H7 (cell line): ENCODE measurements at regions not wholly inside any gene's neighbourhood (a gene's known extent, or its start where the extent isn't known, plus 50 kb on each side); places are given as distances from the start of the nearest gene placed in this dataset.

ENCODE experiments used
- DNase-seq: peaks from one replicate; pipeline ENCODE4 v3.0.0; 2012
- H3K27me3 ChIP-seq: 2 replicates; pipeline ENCODE4 v1.6.0; 2011; ENCODE audit warnings: mild to moderate bottlenecking, low read length; ENCODE audit not compliant: control insufficient read depth, insufficient read depth
- H3K36me3 ChIP-seq: replicated peaks from 2 replicates; pipeline ENCODE4 v1.5.1; 2011; ENCODE audit warnings: low read length; ENCODE audit not compliant: control insufficient read depth, insufficient read depth
- H3K4me3 ChIP-seq: 2 replicates; pipeline ENCODE4 v1.5.1; 2011; ENCODE audit warnings: low read depth, mild to moderate bottlenecking, control low read depth, low read length, moderate library complexity; ENCODE audit not compliant: insufficient read depth

GRCh38 chr4:162268911-162269310 is 105.1 kb upstream of the FSTL5 start:
- H3K36me3 ChIP-seq = no peaks in the 10 kb centered on the region
- H3K27me3 ChIP-seq = no peaks in the 10 kb centered on the region
- H3K4me3 ChIP-seq = no peak overlapping the region
- DNase-seq = no peak

- Histone ChIP-seq H3K27me3 (no peaks in the 10 kb centered on the region), H3K36me3 (no peaks in the 10 kb centered on the region), H3K4me3 (no peak overlapping the region)
- DNase-seq = no peak
These were observed 102.0 kb upstream of the FSTL5 start for GRCh38 chr4:162265802-162266201.

- Histone ChIP-seq H3K36me3 (no peaks in the 10 kb centered on the region), H3K27me3 (no peaks in the 10 kb centered on the region), H3K4me3 (no peak overlapping the region)
- no peak for DNase-seq
These were observed 81.3 kb upstream of the FSTL5 start for GRCh38 chr4:162245051-162245450.

GRCh38 chr4:162241857-162242256 is 78.1 kb upstream of the FSTL5 start:
- no peak for DNase-seq
- H3K36me3 ChIP-seq = no peaks in the 10 kb centered on the region
- H3K27me3 ChIP-seq = no peaks in the 10 kb centered on the region
- H3K4me3 ChIP-seq = no peak overlapping the region

- Histone ChIP-seq H3K4me3 (no peak overlapping the region), H3K36me3 (no peaks in the 10 kb centered on the region), H3K27me3 (no peaks in the 10 kb centered on the region)
- DNase-seq = no peak
These were observed 76.4 kb upstream of the FSTL5 start for GRCh38 chr4:162239992-162240769.

GRCh38 chr4:162237676-162238075 is 73.9 kb upstream of the FSTL5 start:
- Histone ChIP-seq H3K4me3 (no peak overlapping the region), H3K36me3 (no peaks in the 10 kb centered on the region), H3K27me3 (no peaks in the 10 kb centered on the region)
- no peak for DNase-seq

- Histone ChIP-seq H3K27me3 (no peaks in the 10 kb centered on the region), H3K36me3 (no peaks in the 10 kb centered on the region), H3K4me3 (no peak overlapping the region)
- DNase-seq = no peak
These were observed 70.8 kb upstream of the FSTL5 start for GRCh38 chr4:162234595-162234994.

- DNase-seq = no peak
- H3K36me3 ChIP-seq = no peaks in the 10 kb centered on the region
These were observed 68.5 kb upstream of the FSTL5 start for GRCh38 chr4:162232349-162232748.

GRCh38 chr4:162229670-162230069 is 65.9 kb upstream of the FSTL5 start:
- Histone ChIP-seq H3K4me3 (no peak overlapping the region), H3K27me3 (no peaks in the 10 kb centered on the region), H3K36me3 (no peaks in the 10 kb centered on the region)
- no peak for DNase-seq

More at GRCh38 chr4:162232349-162232748, 68.5 kb upstream of the FSTL5 start:
- Histone ChIP-seq H3K4me3 (no peak overlapping the region), H3K27me3 (no peaks in the 10 kb centered on the region)

GRCh38 chr4:162221148-162221547 is 57.3 kb upstream of the FSTL5 start:
- DNase-seq = no peak
- no peaks in the 10 kb centered on the region for H3K36me3 ChIP-seq

More at GRCh38 chr4:162221148-162221547, 57.3 kb upstream of the FSTL5 start:
- no peaks in the 10 kb centered on the region for H3K27me3 ChIP-seq
- no peak overlapping the region for H3K4me3 ChIP-seq
